Renal cortex interstitium (tissue), 11 donors: ENCODE measurements at regions not wholly inside any gene's neighbourhood (a gene's known extent, or its start where the extent isn't known, plus 50 kb on each side); places are given as distances from the start of the nearest gene placed in this dataset.

ENCODE experiments used
- DNase-seq, 11 donors: peaks; one replicate each; pipeline ENCODE4 v3.0.0-alpha.2; 2013; ENCODE audit warnings: low read depth in 9 of 11, low spot score in 4 of 11; ENCODE audit errors: extremely low read depth in 1 of 11

- DNase-seq = no peak
These were observed 53.8 kb upstream of the MRPS22 start for GRCh38 chr3:139289860-139290524.

DNA sequence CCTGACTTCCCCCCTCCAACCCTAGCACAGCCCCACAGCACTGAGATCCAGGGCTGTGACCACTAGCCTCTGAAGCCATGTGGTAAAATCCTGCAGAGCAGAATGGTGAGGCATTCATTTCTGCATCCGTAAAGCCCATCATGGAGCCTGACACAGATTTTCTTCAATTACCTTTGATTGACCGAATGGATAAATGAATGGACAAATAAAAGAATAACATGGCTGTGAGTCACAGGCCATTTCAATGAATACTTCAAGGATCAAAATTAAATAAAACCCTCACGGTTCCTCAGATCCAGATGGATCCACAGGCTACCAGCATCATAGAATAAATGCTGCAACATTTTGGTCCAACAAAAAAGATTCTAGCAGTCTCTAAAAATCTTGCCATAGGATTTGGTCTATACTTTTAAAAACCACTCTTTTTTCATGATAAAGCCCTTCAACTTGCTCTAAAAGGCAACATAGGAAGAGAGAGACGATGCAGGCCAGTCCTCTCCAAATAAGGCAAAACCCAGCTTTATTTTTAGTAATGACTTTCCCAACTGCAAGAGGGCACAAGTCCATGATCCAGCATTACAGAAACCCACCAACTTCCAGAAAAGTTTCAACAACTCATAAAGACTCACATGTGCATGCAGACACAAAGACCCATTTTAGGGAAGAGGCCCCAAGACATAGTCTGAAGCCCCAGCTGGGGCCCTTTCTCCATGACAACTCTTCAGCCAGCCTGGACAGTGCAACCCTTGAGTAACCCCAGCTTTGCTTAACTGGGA is 52.4 kb upstream of the MRPS22 start:
- DNase-seq = no peak

- DNase-seq = no peak
These were observed 51.6 kb upstream of the MRPS22 start for GRCh38 chr3:139292192-139292591.

- DNase-seq = peak in 4 of 11 donors; percentile 13 to 28 (median 18)
These were observed 50.8 kb upstream of the MRPS22 start for GRCh38 chr3:139292711-139293664.

- DNase-seq = no peak
These were observed 50.2 kb upstream of the MRPS22 start for GRCh38 chr3:139293665-139294023.
